ENCODE measurements at regions not wholly inside any gene's neighbourhood (a gene's known extent, or its start where the extent isn't known, plus 50 kb on each side); places are given as distances from the start of the nearest gene placed in this dataset.
A peak's percentile ranks its signal among the peaks of the same experiment; 100 is the strongest.

DNA sequence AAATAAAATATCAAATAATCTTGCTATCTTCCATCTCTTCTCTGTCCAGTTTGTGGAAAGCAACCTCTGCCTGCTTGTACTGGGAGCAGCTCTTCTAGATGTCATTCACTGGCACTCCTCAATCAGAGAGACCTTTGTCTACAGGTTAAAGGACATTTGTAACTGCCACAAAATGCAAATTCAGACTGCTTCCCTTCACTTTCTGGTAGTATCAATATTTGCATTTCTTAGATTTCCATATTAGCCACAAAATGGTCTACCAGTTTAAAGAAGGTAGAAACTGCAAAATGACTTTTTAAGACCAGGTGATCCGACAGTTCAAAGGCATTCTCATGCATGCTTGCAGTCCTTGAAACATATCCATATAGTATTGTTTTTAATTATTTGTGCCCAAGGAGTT is 51.7 kb upstream of the RCN1 start:
- TF ChIP-seq, protein P1, sequence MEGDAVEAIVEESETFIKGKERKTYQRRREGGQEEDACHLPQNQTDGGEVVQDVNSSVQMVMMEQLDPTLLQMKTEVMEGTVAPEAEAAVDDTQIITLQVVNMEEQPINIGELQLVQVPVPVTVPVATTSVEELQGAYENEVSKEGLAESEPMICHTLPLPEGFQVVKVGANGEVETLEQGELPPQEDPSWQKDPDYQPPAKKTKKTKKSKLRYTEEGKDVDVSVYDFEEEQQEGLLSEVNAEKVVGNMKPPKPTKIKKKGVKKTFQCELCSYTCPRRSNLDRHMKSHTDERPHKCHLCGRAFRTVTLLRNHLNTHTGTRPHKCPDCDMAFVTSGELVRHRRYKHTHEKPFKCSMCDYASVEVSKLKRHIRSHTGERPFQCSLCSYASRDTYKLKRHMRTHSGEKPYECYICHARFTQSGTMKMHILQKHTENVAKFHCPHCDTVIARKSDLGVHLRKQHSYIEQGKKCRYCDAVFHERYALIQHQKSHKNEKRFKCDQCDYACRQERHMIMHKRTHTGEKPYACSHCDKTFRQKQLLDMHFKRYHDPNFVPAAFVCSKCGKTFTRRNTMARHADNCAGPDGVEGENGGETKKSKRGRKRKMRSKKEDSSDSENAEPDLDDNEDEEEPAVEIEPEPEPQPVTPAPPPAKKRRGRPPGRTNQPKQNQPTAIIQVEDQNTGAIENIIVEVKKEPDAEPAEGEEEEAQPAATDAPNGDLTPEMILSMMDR (IDR thresholded peaks at IDR 0.05; ENCODE audit: control insufficient read depth, insufficient read depth, low read depth, low read length, missing control alignments) = no peak
- H3K4me3 ChIP-seq (ENCODE audit: control insufficient read depth, low read depth, low read length) = no peak overlapping the region
- DNase-seq (ENCODE audit: low read depth) = no peak

DNA sequence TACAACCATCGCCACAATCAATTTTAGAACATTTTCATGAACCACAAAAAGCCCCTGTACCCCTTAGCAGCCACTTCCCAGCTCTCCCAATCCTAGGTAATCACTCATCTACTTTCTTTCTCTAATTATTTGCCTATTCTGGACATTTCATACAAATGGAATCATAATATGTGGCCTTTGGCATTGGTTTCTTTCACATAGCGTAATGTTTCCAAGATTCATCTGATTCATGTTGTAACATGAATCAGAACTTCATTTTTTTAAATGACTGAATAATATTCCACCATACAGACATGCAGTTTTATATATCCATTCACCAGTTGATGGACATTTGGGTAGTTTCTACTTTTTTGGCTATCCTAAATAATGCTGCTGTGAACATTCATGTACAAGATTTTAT is 56.2 kb upstream of the RCN1 start:
- H3K4me3 ChIP-seq (ENCODE audit: control insufficient read depth, low read depth, low read length) = no peak overlapping the region
- DNase-seq (ENCODE audit: low read depth) = no peak
- TF ChIP-seq, protein P1 (IDR thresholded peaks at IDR 0.05; ENCODE audit: control insufficient read depth, insufficient read depth, low read depth, low read length, missing control alignments) = no peak

DNA sequence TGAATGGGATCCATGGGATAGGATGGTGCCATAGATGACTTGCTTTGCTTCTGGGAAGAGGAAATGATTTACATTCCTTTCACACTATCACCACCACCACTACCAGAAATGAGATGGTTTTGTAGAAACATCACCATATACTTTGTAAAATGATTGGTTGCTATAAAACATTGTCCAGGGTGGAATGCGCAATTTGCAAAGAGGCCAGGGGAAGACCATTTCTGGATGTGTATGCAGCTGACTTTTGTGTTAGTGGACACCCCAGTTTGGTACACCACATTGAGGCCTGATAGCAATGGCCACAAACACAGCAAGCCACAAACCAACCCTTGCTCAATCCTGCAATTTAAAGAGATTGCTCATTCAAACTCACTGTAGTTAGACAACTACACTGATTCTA is 56.7 kb upstream of the RCN1 start:
- TF ChIP-seq, protein P1 (IDR thresholded peaks at IDR 0.05; ENCODE audit: control insufficient read depth, insufficient read depth, low read depth, low read length, missing control alignments) = no peak
- no peak overlapping the region for H3K4me3 ChIP-seq (ENCODE audit: control insufficient read depth, low read depth, low read length)
- DNase-seq (ENCODE audit: low read depth) = peak; percentile 99

DNA sequence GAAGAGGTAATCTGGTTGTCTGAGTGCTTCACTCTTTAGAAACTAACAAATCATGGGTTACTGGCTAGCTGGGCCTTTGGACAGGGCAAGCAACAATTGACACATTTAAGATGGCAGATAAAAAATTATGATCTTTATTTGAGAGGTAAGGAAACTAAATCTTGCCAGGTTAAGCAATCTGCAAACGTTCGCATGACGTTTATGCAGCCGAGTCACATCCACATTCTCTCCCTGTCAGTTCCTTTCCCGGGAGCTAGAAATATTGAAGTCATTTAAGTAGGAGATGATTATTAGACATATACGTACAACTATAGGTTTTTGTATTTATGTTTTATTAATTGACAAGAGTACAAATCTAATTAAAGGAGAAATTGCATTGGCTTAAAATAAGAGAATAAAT is 57.4 kb upstream of the RCN1 start:
- TF ChIP-seq, protein P1 (IDR thresholded peaks at IDR 0.05; ENCODE audit: control insufficient read depth, insufficient read depth, low read depth, low read length, missing control alignments) = no peak
- no peak overlapping the region for H3K4me3 ChIP-seq (ENCODE audit: control insufficient read depth, low read depth, low read length)
- no peak for DNase-seq (ENCODE audit: low read depth)

DNA sequence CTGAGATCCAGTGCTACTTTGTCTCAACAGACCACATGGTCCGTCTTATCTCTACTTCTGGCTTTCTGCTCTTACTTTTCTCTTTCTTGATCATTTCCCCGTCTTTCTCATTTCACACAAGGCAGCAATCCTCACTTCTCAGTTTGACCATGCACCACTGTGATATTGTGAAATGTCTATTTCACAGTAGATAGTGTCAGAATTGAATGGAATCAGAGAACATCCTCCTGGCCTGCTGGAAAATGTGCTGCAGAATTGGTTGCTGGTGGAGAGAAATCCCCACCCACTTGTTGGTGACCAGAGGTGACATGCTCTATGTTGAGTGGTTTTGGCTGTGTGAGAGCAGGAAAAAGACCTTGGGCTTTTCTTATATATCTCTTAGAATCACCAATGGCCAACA is 57.8 kb upstream of the RCN1 start:
- no peak for DNase-seq (ENCODE audit: low read depth)
- TF ChIP-seq, protein P1 (IDR thresholded peaks at IDR 0.05; ENCODE audit: control insufficient read depth, insufficient read depth, low read depth, low read length, missing control alignments) = no peak
- H3K4me3 ChIP-seq (ENCODE audit: control insufficient read depth, low read depth, low read length) = no peak overlapping the region

DNA sequence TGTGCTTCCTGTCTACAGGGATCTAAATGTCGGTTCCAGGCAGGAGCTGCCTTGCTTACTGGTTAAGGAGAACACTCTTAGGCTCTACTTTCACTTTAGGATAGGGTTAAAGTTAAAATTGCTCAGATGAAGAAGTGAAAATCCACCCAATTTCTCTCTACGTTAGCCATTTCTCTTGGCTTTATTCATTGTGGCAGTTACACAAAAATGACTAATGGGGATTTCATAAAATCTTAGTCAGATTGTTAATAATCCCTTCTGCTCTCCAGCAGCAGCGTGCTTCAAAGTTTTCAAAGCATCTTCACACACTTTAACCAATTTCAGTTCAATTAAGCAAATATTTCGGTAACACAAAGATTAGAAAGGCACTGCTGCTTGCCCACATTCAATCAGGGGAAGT is 58.4 kb upstream of the RCN1 start:
- TF ChIP-seq, protein P1 (IDR thresholded peaks at IDR 0.05; ENCODE audit: control insufficient read depth, insufficient read depth, low read depth, low read length, missing control alignments) = no peak
- no peak for DNase-seq (ENCODE audit: low read depth)
- H3K4me3 ChIP-seq (ENCODE audit: control insufficient read depth, low read depth, low read length) = no peak overlapping the region

DNA sequence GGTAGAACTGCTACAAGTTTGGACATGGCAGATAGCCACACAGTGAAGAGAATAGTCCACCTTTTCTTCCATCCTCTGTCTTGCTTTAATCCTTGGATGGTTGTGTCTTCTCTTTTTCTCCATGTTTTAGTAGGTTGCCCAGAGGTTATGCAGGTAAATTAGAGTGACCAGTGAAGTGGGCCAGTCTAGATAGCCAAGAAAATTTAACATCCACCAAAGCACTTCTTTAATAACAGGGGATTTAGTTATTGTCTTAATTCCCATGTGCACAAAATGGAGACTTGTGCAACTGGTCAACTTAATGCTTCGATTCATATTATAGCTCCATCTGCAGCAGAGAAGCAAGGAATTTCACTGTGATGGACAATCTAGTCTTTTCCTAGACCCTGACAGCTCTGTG is 58.8 kb upstream of the RCN1 start:
- DNase-seq (ENCODE audit: low read depth) = no peak
- TF ChIP-seq, protein P1 (IDR thresholded peaks at IDR 0.05; ENCODE audit: control insufficient read depth, insufficient read depth, low read depth, low read length, missing control alignments) = no peak

More for the DNA sequence above, 58.8 kb upstream of the RCN1 start:
- H3K4me3 ChIP-seq (ENCODE audit: control insufficient read depth, low read depth, low read length) = no peak overlapping the region

Measured in AG09309 (cell line).